Effector memory CD4-positive, alpha-beta T cell (primary cell): ENCODE measurements at regions not wholly inside any gene's neighbourhood (a gene's known extent, or its start where the extent isn't known, plus 50 kb on each side); places are given as distances from the start of the nearest gene placed in this dataset.

Experiments used
- DNase-seq, 3 donors: peaks; one replicate each; pipeline ENCODE4 v3.0.0-alpha.2; 2020
- H3K27ac ChIP-seq: 2 replicates; pipeline ENCODE4 v1.7.0; 2013; ENCODE audit warnings: mild to moderate bottlenecking, low read length, moderate library complexity; ENCODE audit not compliant: insufficient read depth, poor library complexity, severe bottlenecking
- H3K27me3 ChIP-seq: replicated peaks from 2 replicates; pipeline ENCODE4 v1.7.0; 2013; ENCODE audit warnings: mild to moderate bottlenecking, low read length; ENCODE audit not compliant: insufficient read depth, control insufficient read depth, poor library complexity, severe bottlenecking
- H3K36me3 ChIP-seq: 2 replicates; pipeline ENCODE4 v1.7.0; 2013; ENCODE audit warnings: mild to moderate bottlenecking, low read length, moderate library complexity; ENCODE audit not compliant: control insufficient read depth, insufficient read depth
- H3K4me1 ChIP-seq: 2 replicates; pipeline ENCODE4 v1.7.0; 2013; ENCODE audit warnings: low read length, mild to moderate bottlenecking; ENCODE audit not compliant: control insufficient read depth, insufficient read depth, poor library complexity, severe bottlenecking
- H3K4me3 ChIP-seq: 2 replicates; pipeline ENCODE4 v1.7.0; 2013; ENCODE audit warnings: low read length, low read depth, mild to moderate bottlenecking; ENCODE audit not compliant: insufficient read depth, poor library complexity, severe bottlenecking
- H3K9me3 ChIP-seq: 2 replicates; pipeline ENCODE4 v1.7.0; 2013; ENCODE audit warnings: mild to moderate bottlenecking, low read length, moderate library complexity; ENCODE audit not compliant: control insufficient read depth

DNA sequence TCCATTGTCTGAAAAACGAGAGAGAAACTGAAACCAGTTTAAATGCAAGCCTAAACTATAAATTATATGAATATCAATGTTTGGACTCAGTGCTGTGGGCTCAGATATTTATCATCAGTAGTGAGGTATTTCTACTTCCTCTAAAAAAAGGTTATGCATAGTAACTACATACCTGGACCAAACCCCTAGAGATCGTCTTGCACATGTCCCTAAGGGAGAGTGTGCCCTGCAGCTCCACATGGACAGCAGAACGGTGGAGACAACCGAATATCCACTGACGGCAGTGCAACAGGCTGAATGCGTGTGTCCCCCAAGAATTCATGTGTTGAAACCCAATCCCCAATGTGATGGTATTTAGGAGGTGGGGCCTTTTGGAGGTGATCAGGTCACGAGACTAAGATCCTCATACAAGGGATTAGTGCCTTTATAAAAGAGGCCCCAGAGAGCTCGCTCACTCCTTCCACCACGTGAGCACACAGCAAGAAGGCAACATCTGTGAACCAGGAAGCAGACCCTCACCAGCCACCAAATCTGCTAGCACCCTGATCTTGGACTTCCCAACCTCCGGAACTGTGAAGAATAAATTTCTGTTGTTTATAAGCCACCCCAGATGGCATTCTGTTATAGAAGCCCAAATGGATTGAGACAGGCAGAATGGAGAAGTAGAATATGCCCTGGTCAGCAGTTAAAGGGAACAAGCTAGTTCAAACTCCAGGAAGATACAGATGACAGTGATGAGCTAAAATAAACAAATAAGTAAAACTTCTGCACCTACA lies 208.4 kb downstream of the ANAPC1 start:
- no peak overlapping the region for H3K4me3 ChIP-seq
- no peaks in the 10 kb centered on the region for H3K27me3 ChIP-seq
- H3K9me3 ChIP-seq, result no peaks in the 10 kb centered on the region

GRCh38 chr2:111676291-111676822 lies 207.6 kb downstream of the ANAPC1 start:
- no peak overlapping the region for H3K4me3 ChIP-seq
- no peak overlapping the region for H3K27ac ChIP-seq
- DNase-seq, result no peak
- H3K9me3 ChIP-seq, result no peaks in the 10 kb centered on the region
- H3K27me3 ChIP-seq, result no peaks in the 10 kb centered on the region
- H3K4me1 ChIP-seq, result no peaks in the 10 kb centered on the region
- no peaks in the 10 kb centered on the region for H3K36me3 ChIP-seq

More for the DNA sequence above, 208.4 kb downstream of the ANAPC1 start:
- no peaks in the 10 kb centered on the region for H3K36me3 ChIP-seq
- H3K4me1 ChIP-seq, result no peaks in the 10 kb centered on the region
- H3K27ac ChIP-seq, result no peak overlapping the region
- DNase-seq, result no peak

DNA sequence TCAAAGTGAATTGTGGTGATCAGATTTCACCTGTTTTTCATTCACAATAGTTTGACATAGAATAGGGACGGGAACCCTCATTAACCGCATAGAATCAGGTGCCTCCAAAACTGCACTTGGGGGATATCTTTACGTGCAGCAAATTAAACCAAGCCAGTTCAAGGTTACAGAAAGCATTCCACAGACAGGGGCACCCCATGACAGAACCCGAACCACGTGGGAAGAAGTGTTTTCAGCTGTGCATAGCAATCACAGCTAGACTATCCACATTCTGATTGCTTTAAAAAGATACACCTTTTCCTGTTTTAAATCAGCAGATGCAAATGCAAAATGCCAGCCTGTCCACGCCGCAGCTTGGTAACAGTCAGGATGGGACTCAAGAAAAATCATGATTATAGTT lies 205.8 kb downstream of the ANAPC1 start:
- Histone ChIP-seq H3K27me3 (no peaks in the 10 kb centered on the region), H3K4me1 (no peaks in the 10 kb centered on the region), H3K36me3 (no peaks in the 10 kb centered on the region), H3K4me3 (no peak overlapping the region), H3K9me3 (no peaks in the 10 kb centered on the region), H3K27ac (no peak overlapping the region)
- no peak for DNase-seq

DNA sequence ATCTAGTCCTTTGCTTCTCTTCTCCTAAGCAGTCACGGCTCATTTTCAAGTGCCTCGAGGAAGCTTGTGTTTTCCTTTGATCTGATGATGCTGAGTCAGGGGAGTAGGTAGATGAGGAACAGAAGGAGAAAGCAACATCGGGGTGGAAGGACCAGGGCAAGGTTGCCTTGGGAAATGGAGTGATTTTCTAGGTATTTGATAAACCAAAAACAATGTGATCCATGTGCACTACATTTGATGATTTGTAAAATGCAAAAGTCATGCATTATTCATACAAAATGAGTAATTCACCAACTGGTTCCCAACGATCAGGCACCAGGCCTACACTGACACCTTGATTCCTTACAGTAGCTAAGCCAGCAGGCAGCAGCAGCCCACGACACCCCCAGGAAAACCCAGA lies 205.3 kb downstream of the ANAPC1 start:
- Histone ChIP-seq H3K27me3 (no peaks in the 10 kb centered on the region), H3K9me3 (no peaks in the 10 kb centered on the region), H3K36me3 (no peaks in the 10 kb centered on the region), H3K27ac (no peak overlapping the region), H3K4me3 (no peak overlapping the region), H3K4me1 (no peaks in the 10 kb centered on the region)
- DNase-seq, result no peak

DNA sequence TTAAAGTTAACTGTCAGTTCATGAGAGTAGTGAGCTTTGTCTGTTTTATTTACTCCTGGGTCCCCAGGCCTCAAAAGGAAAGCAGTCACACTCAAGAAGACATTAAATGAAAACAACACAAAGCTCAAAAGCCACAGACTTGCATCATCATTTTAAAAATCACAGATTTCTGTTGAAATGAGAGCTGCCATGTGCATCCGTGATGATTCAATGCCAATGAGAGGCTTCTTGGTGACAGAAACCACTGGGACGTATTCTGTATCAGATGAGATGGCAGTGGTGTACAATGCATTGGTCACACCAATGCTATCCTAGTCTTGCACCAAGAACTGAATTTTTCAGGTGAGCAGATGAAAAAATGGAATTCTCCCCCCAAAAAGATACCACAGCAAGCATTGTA lies 204.8 kb downstream of the ANAPC1 start:
- no peak for DNase-seq
- no peaks in the 10 kb centered on the region for H3K9me3 ChIP-seq
- no peak overlapping the region for H3K27ac ChIP-seq
- no peak overlapping the region for H3K4me3 ChIP-seq
- H3K27me3 ChIP-seq, result no peaks in the 10 kb centered on the region
- H3K4me1 ChIP-seq, result no peaks in the 10 kb centered on the region
- H3K36me3 ChIP-seq, result no peaks in the 10 kb centered on the region

- no peak overlapping the region for H3K4me3 ChIP-seq
- no peaks in the 10 kb centered on the region for H3K4me1 ChIP-seq
- DNase-seq, result no peak
- H3K9me3 ChIP-seq, result no peaks in the 10 kb centered on the region
- no peaks in the 10 kb centered on the region for H3K27me3 ChIP-seq
- H3K27ac ChIP-seq, result no peak overlapping the region
- no peaks in the 10 kb centered on the region for H3K36me3 ChIP-seq
Observed at GRCh38 chr2:111684611-111685010, 199.4 kb downstream of the ANAPC1 start.

DNA sequence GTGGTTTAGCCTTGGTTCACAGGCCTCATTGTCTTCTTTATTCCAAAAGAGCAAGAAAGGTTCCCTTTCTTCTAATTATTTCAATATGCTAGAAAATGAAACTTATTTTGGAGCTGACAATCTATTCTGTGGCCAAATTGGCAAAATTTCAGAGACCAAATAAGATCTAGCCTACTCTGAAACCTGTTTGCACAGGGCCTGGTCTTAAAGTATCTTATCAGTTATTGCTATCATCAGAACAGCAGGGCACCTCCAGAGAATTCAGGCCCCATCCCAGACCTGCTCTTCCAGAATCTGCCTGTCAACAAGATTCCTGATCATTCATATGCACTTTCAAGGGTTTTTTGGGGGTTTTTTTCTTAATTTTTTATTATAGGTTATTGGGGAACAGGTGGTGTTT lies 198.7 kb downstream of the ANAPC1 start:
- Histone ChIP-seq H3K4me1 (no peaks in the 10 kb centered on the region), H3K9me3 (no peaks in the 10 kb centered on the region), H3K27ac (no peak overlapping the region), H3K4me3 (no peak overlapping the region), H3K36me3 (no peaks in the 10 kb centered on the region), H3K27me3 (no peaks in the 10 kb centered on the region)
- DNase-seq, result no peak

GRCh38 chr2:111686994-111687393 lies 197.0 kb downstream of the ANAPC1 start:
- Histone ChIP-seq H3K27ac (no peak overlapping the region), H3K27me3 (no peaks in the 10 kb centered on the region), H3K36me3 (no peaks in the 10 kb centered on the region), H3K4me3 (no peak overlapping the region), H3K4me1 (no peaks in the 10 kb centered on the region), H3K9me3 (no peaks in the 10 kb centered on the region)
- no peak for DNase-seq

DNA sequence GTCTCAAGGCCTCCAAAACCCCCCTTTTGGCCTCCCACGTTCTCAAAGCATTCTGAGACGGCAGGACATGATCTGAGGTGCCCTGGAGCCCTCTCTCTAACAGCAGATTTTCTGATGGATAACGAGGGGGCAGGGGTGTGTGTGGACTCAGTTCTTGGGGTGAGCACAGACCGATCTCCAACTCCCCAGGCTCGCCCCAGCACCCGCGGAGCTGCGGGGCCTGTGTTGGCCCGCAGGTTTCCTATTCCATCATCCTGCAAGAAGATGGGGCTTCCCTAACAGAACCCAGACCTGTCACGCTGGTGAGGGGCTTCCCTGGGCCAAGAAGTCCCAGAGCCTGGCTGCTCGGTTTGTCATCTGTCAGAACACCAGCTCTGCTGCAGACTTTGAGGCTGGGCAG lies 196.1 kb downstream of the ANAPC1 start:
- Histone ChIP-seq H3K4me3 (no peak overlapping the region), H3K27me3 (no peaks in the 10 kb centered on the region), H3K4me1 (no peaks in the 10 kb centered on the region), H3K36me3 (no peaks in the 10 kb centered on the region), H3K27ac (no peak overlapping the region), H3K9me3 (no peaks in the 10 kb centered on the region)
- no peak for DNase-seq

DNA sequence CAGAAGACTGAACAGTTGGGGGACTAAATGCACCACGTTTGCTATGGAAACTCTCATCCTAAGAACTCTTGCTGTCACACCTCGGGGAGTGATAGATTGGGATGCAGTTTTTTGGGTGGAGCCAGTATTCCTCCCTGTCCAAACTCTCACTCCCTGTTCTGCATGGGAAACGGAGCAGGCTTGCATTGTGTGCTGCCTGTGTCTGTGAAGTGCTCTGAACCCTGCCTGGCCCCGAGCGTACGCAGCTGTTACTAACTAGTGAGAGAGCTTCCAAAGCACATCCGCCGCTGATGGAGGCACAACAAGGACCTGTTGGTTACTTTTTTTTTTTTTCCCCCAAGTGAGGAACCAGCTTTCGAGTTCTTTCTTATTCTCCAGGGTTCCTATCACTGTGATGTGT lies 195.5 kb downstream of the ANAPC1 start:
- no peaks in the 10 kb centered on the region for H3K27me3 ChIP-seq
- H3K4me1 ChIP-seq, result no peaks in the 10 kb centered on the region
- H3K36me3 ChIP-seq, result no peaks in the 10 kb centered on the region
- H3K9me3 ChIP-seq, result no peaks in the 10 kb centered on the region
- H3K4me3 ChIP-seq, result no peak overlapping the region
- no peak for DNase-seq
- no peak overlapping the region for H3K27ac ChIP-seq
